Gastrocnemius medialis (tissue), 4 donors: ENCODE measurements at regions not wholly inside any gene's neighbourhood (a gene's known extent, or its start where the extent isn't known, plus 50 kb on each side); places are given as distances from the start of the nearest gene placed in this dataset.

Experiments
- CTCF ChIP-seq, 5 experiments: fragments of 450-650 bp in 3 of 5; fragments of 200-600 bp in 2 of 5; sonication (generic) in 2 of 5; IDR thresholded peaks in 4 of 5; conservative IDR thresholded peaks in 1 of 5; 1 replicate in 4 of 5; 2 replicates in 1 of 5; pipeline ENCODE4 v1.5.1; 2016 to 2019; ENCODE audit warnings: antibody characterized with exemption in 5 of 5, mild to moderate bottlenecking in 3 of 5, moderate library complexity in 3 of 5
- POLR2A ChIP-seq, 2 donors: fragments of 450-650 bp; IDR thresholded peaks; one replicate each; pipeline ENCODE4 v1.6.1; 2017; ENCODE audit warnings: antibody characterized with exemption in 2 of 2, mild to moderate bottlenecking in 2 of 2, moderate library complexity in 2 of 2

DNA sequence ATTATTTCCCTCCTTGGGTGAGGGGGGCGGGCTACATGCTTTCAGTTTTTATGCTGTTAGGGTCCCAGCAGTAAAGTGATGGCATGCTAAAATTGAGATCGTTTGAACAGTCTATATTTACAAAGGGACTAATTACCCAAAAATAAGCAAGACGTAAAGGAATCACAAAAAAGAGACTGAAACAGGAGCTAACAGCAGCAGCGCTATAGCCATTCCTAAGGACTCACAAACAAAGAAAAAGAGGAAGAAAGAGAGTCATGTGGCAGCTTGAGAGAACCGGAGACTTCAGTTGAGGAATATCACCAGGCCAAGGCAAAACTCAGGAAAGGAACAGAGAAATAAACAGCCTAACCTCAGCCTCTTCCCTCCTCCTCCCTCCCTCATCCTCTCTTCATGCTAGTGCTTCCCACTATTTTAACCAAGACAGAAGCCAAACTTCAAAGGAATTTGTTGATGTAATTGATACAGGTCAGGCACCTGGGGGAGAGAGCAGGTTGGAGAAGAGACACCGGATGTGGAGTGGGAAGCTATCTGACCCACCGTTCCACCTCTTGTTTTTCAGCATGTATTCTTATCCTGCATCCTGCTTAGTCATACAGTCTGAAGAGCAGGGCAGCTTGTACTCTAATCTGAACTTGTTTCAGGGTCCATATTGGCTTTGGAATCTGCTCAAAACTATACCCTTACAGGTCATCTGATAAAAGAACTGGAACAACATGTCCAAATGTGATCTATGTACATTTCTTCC lies 383.7 kb downstream of the NAF1 start:
- TF ChIP-seq CTCF (IDR thresholded peaks at IDR 0.05 in 4 of 5, conservative IDR thresholded peaks at IDR 0.05 in 1 of 5), result no peak
- TF ChIP-seq POLR2A (IDR thresholded peaks at IDR 0.05), result no peak
